ENCODE measurements at regions not wholly inside any gene's neighbourhood (a gene's known extent, or its start where the extent isn't known, plus 50 kb on each side); places are given as distances from the start of the nearest gene placed in this dataset.

DNA sequence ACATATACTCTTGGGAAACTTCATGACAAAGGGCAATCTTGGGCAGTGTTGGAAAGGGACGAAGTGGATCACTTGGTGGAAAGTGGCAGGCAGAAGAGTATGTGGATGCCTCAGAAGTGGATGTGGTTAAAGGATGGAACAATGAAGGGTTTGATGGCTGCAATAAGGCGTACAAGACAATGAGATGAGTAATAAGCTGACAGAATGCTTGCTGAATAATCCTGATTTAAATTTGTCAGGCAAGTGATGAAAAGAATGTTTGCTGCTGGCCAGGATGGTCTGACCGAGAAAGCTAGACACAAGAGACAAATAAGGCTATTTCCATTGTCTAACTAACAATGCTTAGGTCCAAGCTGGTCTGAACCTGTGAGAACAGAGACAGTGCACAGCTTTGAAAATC lies 61.6 kb upstream of the CEP85L start:
- no peak for TF ChIP-seq POLR2A (IDR thresholded peaks at IDR 0.05)
- no peak for DNase-seq
- intact Hi-C loops (cut with DNase I; ENCODE audit: low total_unique reads), result no loop called here
- no peak overlapping the region for H3K4me3 ChIP-seq
- H3K4me1 ChIP-seq, result peaks cover 0 to 5% of the 10 kb centered on the region in 2 donors
- H3K36me3 ChIP-seq, result no peaks in the 10 kb centered on the region
- no peaks in the 10 kb centered on the region for H3K9me3 ChIP-seq
- H3K27ac ChIP-seq, result no peak overlapping the region
- no peaks in the 10 kb centered on the region for H3K27me3 ChIP-seq

DNA sequence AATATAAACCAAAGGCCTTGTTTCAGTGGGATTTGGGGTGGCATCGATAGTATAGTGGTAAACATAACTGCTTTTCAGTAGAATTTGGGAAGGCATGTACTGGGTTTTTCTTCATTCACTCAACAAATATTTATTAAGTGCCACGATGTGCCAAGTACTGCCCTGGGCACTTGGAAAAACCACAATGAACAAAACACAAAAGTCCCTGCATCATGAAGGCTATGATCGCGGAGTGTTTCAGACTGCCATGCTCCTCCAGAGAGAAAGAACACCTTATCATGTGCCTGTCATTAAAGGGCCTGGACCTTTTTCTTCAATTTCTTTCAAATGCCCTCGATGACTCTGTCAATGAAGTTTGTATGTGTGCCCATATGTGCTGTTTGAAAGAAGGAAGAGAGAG lies 59.2 kb upstream of the CEP85L start:
- H3K4me3 ChIP-seq, result no peak overlapping the region
- TF ChIP-seq, protein P1, sequence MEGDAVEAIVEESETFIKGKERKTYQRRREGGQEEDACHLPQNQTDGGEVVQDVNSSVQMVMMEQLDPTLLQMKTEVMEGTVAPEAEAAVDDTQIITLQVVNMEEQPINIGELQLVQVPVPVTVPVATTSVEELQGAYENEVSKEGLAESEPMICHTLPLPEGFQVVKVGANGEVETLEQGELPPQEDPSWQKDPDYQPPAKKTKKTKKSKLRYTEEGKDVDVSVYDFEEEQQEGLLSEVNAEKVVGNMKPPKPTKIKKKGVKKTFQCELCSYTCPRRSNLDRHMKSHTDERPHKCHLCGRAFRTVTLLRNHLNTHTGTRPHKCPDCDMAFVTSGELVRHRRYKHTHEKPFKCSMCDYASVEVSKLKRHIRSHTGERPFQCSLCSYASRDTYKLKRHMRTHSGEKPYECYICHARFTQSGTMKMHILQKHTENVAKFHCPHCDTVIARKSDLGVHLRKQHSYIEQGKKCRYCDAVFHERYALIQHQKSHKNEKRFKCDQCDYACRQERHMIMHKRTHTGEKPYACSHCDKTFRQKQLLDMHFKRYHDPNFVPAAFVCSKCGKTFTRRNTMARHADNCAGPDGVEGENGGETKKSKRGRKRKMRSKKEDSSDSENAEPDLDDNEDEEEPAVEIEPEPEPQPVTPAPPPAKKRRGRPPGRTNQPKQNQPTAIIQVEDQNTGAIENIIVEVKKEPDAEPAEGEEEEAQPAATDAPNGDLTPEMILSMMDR (IDR thresholded peaks at IDR 0.05), result no peak
- TF ChIP-seq POLR2A (IDR thresholded peaks at IDR 0.05), result no peak
- no peaks in the 10 kb centered on the region for H3K27me3 ChIP-seq
- no peak overlapping the region for H3K27ac ChIP-seq
- no peaks in the 10 kb centered on the region for H3K36me3 ChIP-seq
- no peak for DNase-seq
- intact Hi-C loops (cut with DNase I; ENCODE audit: low total_unique reads), result no loop called here
- no peaks in the 10 kb centered on the region for H3K9me3 ChIP-seq
- peaks cover 0 to 5% of the 10 kb centered on the region in 2 donors for H3K4me1 ChIP-seq

DNA sequence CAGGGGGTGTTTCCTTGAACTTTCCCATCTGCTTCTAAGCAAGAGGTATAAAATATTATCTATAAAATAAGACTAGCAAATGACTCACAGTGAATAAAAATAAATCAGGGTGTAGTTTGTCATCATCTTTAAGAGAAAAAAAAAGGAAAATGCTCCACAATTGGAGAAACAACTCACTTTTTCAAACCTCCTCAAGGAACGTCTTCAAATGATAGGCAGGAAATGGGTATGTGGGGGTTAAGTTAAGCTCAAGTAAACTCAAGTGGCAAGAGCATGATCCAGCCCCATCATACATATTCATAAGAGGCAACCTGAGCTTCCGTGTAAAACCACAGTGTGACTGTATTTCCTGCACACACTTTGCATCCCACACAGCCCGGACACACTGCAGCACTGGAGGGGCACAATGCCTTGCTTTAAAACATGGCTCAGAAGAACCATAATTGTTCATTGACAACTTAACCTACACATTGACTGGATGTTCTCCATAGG lies 58.5 kb upstream of the CEP85L start:
- H3K27ac ChIP-seq, result peak overlapping the region; percentile 80 to 90
- H3K36me3 ChIP-seq, result no peaks in the 10 kb centered on the region
- TF ChIP-seq POLR2A (IDR thresholded peaks at IDR 0.05), result no peak
- TF ChIP-seq, protein P1 (IDR thresholded peaks at IDR 0.05), result no peak
- H3K4me3 ChIP-seq, result peak overlapping the region in 1 of 2 donors; percentile 36
- intact Hi-C loops (cut with DNase I; ENCODE audit: low total_unique reads), result no loop called here
- no peaks in the 10 kb centered on the region for H3K9me3 ChIP-seq
- H3K4me1 ChIP-seq, result peaks cover 0 to 9% of the 10 kb centered on the region in 2 donors
- no peaks in the 10 kb centered on the region for H3K27me3 ChIP-seq
- no peak for DNase-seq

DNA sequence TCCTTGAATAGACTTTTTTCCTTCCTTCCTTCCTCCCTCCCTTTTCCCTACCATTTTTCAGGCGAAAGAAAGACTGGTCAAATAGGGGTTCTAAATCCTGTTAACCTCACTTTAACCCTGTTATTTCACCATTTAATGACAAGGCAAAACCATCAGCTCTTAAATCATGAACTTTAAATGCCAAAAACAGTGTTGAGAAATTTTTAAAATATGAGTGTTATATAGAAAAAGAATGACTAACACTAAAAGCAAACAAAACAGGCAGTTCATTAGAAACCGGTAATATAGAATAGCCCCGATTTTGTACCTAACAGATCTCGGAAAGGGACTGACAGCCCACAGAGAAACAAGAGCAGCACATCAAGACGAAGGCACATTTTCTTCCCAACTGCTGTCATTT lies 57.4 kb upstream of the CEP85L start:
- TF ChIP-seq POLR2A (IDR thresholded peaks at IDR 0.05), result no peak
- TF ChIP-seq, protein P1 (IDR thresholded peaks at IDR 0.05), result no peak
- intact Hi-C loops (cut with DNase I; ENCODE audit: low total_unique reads), result no loop called here
- no peaks in the 10 kb centered on the region for H3K36me3 ChIP-seq
- peaks cover 0 to 9% of the 10 kb centered on the region in 2 donors for H3K4me1 ChIP-seq
- peak overlapping the region; percentile 29 to 36 for H3K4me3 ChIP-seq
- no peaks in the 10 kb centered on the region for H3K27me3 ChIP-seq
- H3K9me3 ChIP-seq, result no peaks in the 10 kb centered on the region
- no peak for DNase-seq
- H3K27ac ChIP-seq, result peak overlapping the region; percentile 80 to 90

GRCh38 chr6:118708055-118708454 lies 56.7 kb upstream of the CEP85L start:
- DNase-seq, result no peak
- Histone ChIP-seq H3K9me3 (no peaks in the 10 kb centered on the region), H3K4me3 (no peak overlapping the region), H3K36me3 (no peaks in the 10 kb centered on the region), H3K27ac (peak overlapping the region; percentile 80 to 90), H3K27me3 (no peaks in the 10 kb centered on the region), H3K4me1 (peaks cover 0 to 9% of the 10 kb centered on the region in 2 donors)
- no peak for TF ChIP-seq POLR2A (IDR thresholded peaks at IDR 0.05)
- TF ChIP-seq, protein P1 (IDR thresholded peaks at IDR 0.05), result no peak
- intact Hi-C loops (cut with DNase I; ENCODE audit: low total_unique reads), result no loop called here

DNA sequence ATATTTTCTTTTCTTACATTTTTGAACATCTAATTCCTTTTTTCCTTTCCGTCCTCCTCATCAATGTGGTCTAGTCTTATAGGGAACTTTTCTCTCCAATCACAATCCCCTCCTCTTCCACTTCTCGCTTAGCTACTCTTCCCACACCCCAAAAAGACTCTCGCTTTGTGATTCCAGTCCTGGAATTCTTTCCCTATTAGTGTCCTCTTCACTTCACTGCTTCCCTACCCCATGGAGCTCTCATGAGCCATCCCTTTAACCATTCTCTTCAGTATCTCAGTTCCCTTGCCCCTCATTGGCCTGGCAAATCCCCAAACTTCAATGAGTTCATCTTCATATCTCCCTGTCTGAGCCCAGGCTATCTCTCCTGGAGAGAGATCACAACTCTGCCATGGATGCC lies 55.3 kb upstream of the CEP85L start:
- DNase-seq, result no peak
- Histone ChIP-seq H3K9me3 (no peaks in the 10 kb centered on the region), H3K36me3 (no peaks in the 10 kb centered on the region), H3K27me3 (no peaks in the 10 kb centered on the region), H3K4me1 (peaks cover 0 to 9% of the 10 kb centered on the region in 2 donors), H3K4me3 (no peak overlapping the region), H3K27ac (peak overlapping the region in 1 of 2 donors; percentile 29)
- intact Hi-C loops (cut with DNase I; ENCODE audit: low total_unique reads), result no loop called here
- TF ChIP-seq, protein P1 (IDR thresholded peaks at IDR 0.05), result no peak
- TF ChIP-seq POLR2A (IDR thresholded peaks at IDR 0.05), result no peak

Data from uterus (tissue), 3 donors.